IPS DF 6.9 (cell line): ENCODE measurements at regions not wholly inside any gene's neighbourhood (a gene's known extent, or its start where the extent isn't known, plus 50 kb on each side); places are given as distances from the start of the nearest gene placed in this dataset.
"Not testable (repeated sequence)": the region's sequence is repeated elsewhere in the genome, so short reads cannot be mapped to it uniquely, and the experiment has no call there.

ENCODE experiments used
- DNase-seq: peaks from one replicate; pipeline ENCODE4 v3.0.0-alpha.2; 2013; ENCODE audit warnings: low read depth, low spot score
- H3K27ac ChIP-seq: one replicate; pipeline ENCODE4 v1.5.1; 2013; ENCODE audit warnings: low read length, control low read depth
- H3K27me3 ChIP-seq: 2 replicates; pipeline ENCODE4 v1.6.1; 2013; ENCODE audit warnings: mild to moderate bottlenecking, low read length; ENCODE audit not compliant: control insufficient read depth, insufficient read depth
- H3K36me3 ChIP-seq: 2 replicates; pipeline ENCODE4 v1.6.1; 2013; ENCODE audit warnings: low read length; ENCODE audit not compliant: control insufficient read depth, insufficient read depth
- H3K4me1 ChIP-seq: 2 replicates; pipeline ENCODE4 v1.6.1; 2013; ENCODE audit warnings: low read length; ENCODE audit not compliant: control insufficient read depth, insufficient read depth
- H3K4me3 ChIP-seq: 2 replicates; pipeline ENCODE4 v1.5.1; 2013; ENCODE audit warnings: mild to moderate bottlenecking, low read length
- H3K9me3 ChIP-seq: 2 replicates; pipeline ENCODE4 v1.6.1; 2013; ENCODE audit warnings: low read length, inconsistent platforms; ENCODE audit not compliant: control insufficient read depth, insufficient read depth
- WGBS: extraction: QIAGEN DNeasy Blood & Tissue Kit; methylation state at CpG from one replicate; pipeline ENCODE4 v1.1.7; 2013; ENCODE audit warnings: mixed read lengths, missing lambda C conversion rate; ENCODE audit not compliant: insufficient read length, insufficient coverage; 5-methylcytosine and 5-hydroxymethylcytosine counted together

DNA sequence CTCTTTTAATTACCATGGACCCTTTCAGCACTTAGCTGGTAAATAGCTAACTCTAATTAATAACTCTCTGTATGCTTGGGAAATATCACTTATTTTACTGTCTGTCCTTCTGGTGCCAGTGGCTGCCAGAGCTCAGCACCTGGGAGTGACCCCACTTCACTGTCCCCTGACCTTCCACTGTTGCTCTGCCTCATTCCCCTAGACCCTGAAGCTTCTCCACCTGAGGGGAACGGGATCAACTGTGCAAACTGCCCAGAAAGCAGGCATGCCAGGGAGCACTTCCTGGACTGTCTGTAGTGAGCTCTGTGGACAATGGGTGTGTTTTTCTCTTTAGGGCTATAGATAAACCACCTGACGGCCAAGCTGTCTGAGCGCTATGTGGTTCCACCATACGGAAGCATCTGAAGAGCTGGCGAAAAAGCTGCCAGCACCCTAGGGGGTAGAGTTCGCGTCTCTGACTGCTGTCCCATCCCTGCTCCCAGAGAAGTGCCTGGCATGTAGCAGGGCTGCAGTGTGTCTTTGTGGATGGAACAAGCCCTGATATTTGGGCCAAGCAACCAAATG is 106.3 kb upstream of the FOXA2 start:
- Histone ChIP-seq H3K4me1 (0 out of 2 replicates have a peak, but pooled peaks cover 5% of the 10 kb centered on the region), H3K27me3 (no peaks in the 10 kb centered on the region), H3K36me3 (no peaks in the 10 kb centered on the region), H3K4me3 (no peak overlapping the region), H3K9me3 (no peaks in the 10 kb centered on the region), H3K27ac (no peak overlapping the region)
- DNase-seq = no peak
- no CpG with 5 or more reads among the region's 7 CpGs for WGBS

- DNase-seq = peak; percentile 72
- WGBS = no CpG with 5 or more reads among the region's 25 CpGs
- H3K27ac ChIP-seq = no peak overlapping the region
Observed at GRCh38 chr20:22691369-22692118, 107.2 kb upstream of the FOXA2 start.

GRCh38 chr20:22692119-22692475 is 107.7 kb upstream of the FOXA2 start:
- Histone ChIP-seq H3K27ac (no peak overlapping the region), H3K27me3 (no peaks in the 10 kb centered on the region), H3K4me3 (no peak overlapping the region), H3K4me1 (0 out of 2 replicates have a peak, but pooled peaks cover 4% of the 10 kb centered on the region), H3K36me3 (no peaks in the 10 kb centered on the region), H3K9me3 (no peaks in the 10 kb centered on the region)
- DNase-seq = no peak
- WGBS = no CpG with 5 or more reads among the region's 4 CpGs

More at GRCh38 chr20:22691369-22692118, 107.2 kb upstream of the FOXA2 start:
- H3K4me1 ChIP-seq = 0 out of 2 replicates have a peak, but pooled peaks cover 4% of the 10 kb centered on the region
- no peaks in the 10 kb centered on the region for H3K9me3 ChIP-seq
- no peak overlapping the region for H3K4me3 ChIP-seq
- no peaks in the 10 kb centered on the region for H3K36me3 ChIP-seq
- no peaks in the 10 kb centered on the region for H3K27me3 ChIP-seq

GRCh38 chr20:22692620-22693019 is 108.2 kb upstream of the FOXA2 start:
- H3K4me1 ChIP-seq, H3K9me3 ChIP-seq, H3K36me3 ChIP-seq, H3K27ac ChIP-seq, DNase-seq, H3K4me3 ChIP-seq, H3K27me3 ChIP-seq: not testable (repeated sequence)
- WGBS = no CpG with 5 or more reads among the region's 6 CpGs

GRCh38 chr20:22696759-22697158 is 112.4 kb upstream of the FOXA2 start:
- Histone ChIP-seq H3K27me3 (no peaks in the 10 kb centered on the region), H3K4me1 (0 out of 2 replicates have a peak, but pooled peaks cover 4% of the 10 kb centered on the region), H3K9me3 (no peaks in the 10 kb centered on the region; the same call in 1 of the 2 replicates), H3K36me3 (no peaks in the 10 kb centered on the region), H3K27ac (no peak overlapping the region), H3K4me3 (no peak overlapping the region)
- WGBS = no CpG with 5 or more reads among the region's 4 CpGs
- no peak for DNase-seq

DNA sequence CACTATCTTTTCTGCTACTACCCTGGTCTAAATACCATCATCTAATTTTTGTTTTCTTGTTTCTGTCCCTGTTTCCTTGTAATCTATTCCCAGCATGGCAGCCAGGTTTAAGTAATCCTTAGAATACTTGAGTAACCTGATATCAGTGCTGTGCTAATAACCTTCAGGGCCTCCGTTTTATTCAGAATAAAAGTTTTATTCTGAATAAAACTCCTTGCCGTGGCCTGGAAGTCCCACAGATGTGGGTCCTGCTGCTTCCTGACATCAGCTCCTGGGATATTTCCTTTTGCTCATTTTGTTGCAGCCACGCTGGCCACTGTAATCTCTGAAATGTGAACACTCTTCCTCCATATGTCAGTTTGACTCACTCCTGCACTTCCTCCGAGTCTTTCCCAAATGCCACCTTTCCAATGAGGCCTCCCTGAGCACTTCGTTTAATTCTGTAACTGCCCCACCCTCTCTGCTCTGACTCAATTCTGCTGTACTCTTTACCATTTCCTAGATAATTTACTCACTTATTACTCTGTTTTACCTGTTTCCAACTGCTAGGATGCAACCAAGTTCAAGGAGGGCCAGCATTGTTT is 114.0 kb upstream of the FOXA2 start:
- WGBS = no CpG with 5 or more reads among the region's 5 CpGs
- DNase-seq = no peak
- H3K27ac ChIP-seq = no peak overlapping the region
- no peak overlapping the region for H3K4me3 ChIP-seq
- H3K9me3 ChIP-seq = no peaks in the 10 kb centered on the region; the same call in 1 of the 2 replicates
- H3K4me1 ChIP-seq = no peaks in the 10 kb centered on the region
- no peaks in the 10 kb centered on the region for H3K36me3 ChIP-seq
- no peaks in the 10 kb centered on the region for H3K27me3 ChIP-seq

DNA sequence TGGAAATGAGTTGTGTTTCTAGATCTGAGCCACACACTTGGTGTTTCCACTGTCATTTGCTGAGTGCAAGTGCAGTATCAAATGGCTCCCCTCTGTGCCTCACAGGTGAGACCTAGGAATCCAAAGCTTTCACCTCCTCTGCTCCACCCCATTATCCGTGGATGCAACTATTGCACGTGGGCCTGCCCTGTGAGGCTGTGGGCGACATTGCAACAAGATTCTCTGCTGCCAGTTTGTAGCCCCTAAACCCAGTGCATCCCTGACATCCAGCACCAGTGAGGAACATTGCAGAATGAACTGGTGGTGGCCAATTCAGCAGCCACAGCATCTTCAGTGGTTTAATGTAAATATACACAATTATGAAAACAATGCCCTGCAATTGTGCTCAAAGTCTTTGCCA is 115.0 kb upstream of the FOXA2 start:
- no CpG with 5 or more reads among the region's 3 CpGs for whole genome bisulfite sequencing
- Histone ChIP-seq H3K4me1 (no peaks in the 10 kb centered on the region), H3K27ac (no peak overlapping the region), H3K4me3 (no peak overlapping the region), H3K9me3 (no peaks in the 10 kb centered on the region; the same call in 1 of the 2 replicates), H3K27me3 (no peaks in the 10 kb centered on the region), H3K36me3 (no peaks in the 10 kb centered on the region)
- no peak for DNase-seq

DNA sequence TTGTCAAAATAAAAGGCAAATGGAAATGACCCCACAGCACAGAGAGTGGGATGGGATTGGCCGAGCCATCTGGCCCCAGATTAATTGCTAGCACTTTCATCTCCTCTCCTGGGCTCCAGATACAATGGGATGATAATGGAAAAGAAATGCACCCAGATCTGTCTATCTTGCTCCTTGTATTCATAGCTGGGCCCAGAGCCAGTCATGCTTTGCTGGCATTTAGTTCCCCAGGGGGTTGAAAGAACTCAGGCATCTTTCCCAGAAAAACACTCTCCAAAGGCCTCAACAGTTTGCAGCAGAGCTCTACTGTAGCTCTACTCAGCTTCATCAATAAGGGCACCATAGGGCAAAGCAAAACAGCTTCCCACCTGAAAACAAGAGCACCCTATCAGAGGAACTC is 116.0 kb upstream of the FOXA2 start:
- H3K9me3 ChIP-seq = no peaks in the 10 kb centered on the region; the same call in 1 of the 2 replicates
- no peaks in the 10 kb centered on the region for H3K36me3 ChIP-seq
- no peak for DNase-seq
- WGBS = no CpG with 5 or more reads among the region's 1 CpG
- H3K4me3 ChIP-seq = no peak overlapping the region
- H3K4me1 ChIP-seq = no peaks in the 10 kb centered on the region
- H3K27me3 ChIP-seq = no peaks in the 10 kb centered on the region
- no peak overlapping the region for H3K27ac ChIP-seq

DNA sequence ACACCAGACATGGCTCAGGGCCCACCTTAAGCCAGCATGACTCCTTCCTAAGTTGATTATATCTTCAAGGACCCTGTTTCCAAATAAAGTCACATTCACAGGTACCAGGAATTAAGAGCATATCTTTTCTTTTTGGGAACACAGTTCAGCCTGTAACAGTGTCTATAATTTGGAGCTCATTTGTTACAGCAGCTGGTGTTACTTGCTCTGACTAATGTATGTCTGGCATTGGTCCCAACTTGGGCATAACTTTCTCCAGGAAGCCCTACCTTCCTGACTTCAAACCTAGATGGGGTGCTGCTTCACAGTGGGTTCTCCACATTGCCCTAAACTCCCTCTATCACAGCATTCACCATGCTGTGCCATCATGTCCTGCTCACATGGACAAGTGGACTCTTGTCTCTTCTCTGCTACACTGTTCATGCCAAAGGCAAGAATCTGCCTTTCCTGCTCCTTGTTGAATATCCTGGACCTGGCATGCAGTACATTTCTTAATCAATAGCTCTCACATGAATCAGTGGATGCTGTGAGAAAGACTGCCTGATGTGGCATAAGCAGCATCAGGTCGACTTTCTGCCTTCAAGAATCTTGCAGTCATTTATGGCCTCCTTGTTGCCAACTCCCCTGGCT is 117.4 kb upstream of the FOXA2 start:
- Histone ChIP-seq H3K9me3 (no peaks in the 10 kb centered on the region; the same call in 1 of the 2 replicates), H3K27me3 (no peaks in the 10 kb centered on the region), H3K4me3 (no peak overlapping the region), H3K27ac (no peak overlapping the region), H3K36me3 (no peaks in the 10 kb centered on the region), H3K4me1 (no peaks in the 10 kb centered on the region)
- DNase-seq = no peak
- no CpG with 5 or more reads among the region's 1 CpG for WGBS

GRCh38 chr20:22703843-22704242 is 119.5 kb upstream of the FOXA2 start:
- H3K27me3 ChIP-seq = no peaks in the 10 kb centered on the region
- no peak overlapping the region for H3K27ac ChIP-seq
- no peaks in the 10 kb centered on the region for H3K4me1 ChIP-seq
- no peaks in the 10 kb centered on the region; the same call in 1 of the 2 replicates for H3K9me3 ChIP-seq
- no peak for DNase-seq
- H3K36me3 ChIP-seq = no peaks in the 10 kb centered on the region
- H3K4me3 ChIP-seq = no peak overlapping the region
